ENCODE measurements at regions not wholly inside any gene's neighbourhood (a gene's known extent, or its start where the extent isn't known, plus 50 kb on each side); places are given as distances from the start of the nearest gene placed in this dataset.

DNA sequence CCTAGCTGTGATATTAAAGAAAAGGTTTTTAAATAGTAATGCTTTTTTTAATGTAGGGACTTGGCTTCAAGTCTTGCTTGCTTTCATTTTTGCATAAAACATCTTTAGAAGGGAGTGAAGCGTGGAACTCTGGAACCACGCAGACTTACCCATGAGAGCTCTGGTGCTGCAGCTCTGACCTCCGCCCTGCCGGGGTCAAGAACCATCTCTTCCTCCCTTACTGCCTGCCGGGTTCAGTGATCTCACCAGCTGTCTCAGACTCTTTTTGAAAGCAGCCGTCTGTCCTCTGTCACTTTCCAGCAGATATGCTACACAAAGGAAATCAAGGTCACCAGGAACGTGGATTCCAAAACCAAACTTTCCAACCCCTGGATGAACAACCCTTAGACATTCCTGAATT lies 353.8 kb downstream of the GPR37 start:
- H3K27me3 ChIP-seq: no peaks in the 10 kb centered on the region
- 61% methylated on average over 7 of the region's 7 CpGs for WGBS
- H3K9me3 ChIP-seq: no peaks in the 10 kb centered on the region
- H3K36me3 ChIP-seq: no peaks in the 10 kb centered on the region
- H3K4me1 ChIP-seq: no peaks in the 10 kb centered on the region
- no peak overlapping the region for H3K4me3 ChIP-seq
- no peak for DNase-seq (ENCODE audit: low spot score in 2 of 2)
- TF ChIP-seq POLR2AphosphoS5 (IDR thresholded peaks at IDR 0.05) (no peak), EP300 (IDR thresholded peaks at IDR 0.05) (no peak), POLR2A (IDR thresholded peaks at IDR 0.05) (no peak)
- TF ChIP-seq, protein P1, sequence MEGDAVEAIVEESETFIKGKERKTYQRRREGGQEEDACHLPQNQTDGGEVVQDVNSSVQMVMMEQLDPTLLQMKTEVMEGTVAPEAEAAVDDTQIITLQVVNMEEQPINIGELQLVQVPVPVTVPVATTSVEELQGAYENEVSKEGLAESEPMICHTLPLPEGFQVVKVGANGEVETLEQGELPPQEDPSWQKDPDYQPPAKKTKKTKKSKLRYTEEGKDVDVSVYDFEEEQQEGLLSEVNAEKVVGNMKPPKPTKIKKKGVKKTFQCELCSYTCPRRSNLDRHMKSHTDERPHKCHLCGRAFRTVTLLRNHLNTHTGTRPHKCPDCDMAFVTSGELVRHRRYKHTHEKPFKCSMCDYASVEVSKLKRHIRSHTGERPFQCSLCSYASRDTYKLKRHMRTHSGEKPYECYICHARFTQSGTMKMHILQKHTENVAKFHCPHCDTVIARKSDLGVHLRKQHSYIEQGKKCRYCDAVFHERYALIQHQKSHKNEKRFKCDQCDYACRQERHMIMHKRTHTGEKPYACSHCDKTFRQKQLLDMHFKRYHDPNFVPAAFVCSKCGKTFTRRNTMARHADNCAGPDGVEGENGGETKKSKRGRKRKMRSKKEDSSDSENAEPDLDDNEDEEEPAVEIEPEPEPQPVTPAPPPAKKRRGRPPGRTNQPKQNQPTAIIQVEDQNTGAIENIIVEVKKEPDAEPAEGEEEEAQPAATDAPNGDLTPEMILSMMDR (IDR thresholded peaks at IDR 0.05): no peak
- H3K27ac ChIP-seq: no peak overlapping the region

DNA sequence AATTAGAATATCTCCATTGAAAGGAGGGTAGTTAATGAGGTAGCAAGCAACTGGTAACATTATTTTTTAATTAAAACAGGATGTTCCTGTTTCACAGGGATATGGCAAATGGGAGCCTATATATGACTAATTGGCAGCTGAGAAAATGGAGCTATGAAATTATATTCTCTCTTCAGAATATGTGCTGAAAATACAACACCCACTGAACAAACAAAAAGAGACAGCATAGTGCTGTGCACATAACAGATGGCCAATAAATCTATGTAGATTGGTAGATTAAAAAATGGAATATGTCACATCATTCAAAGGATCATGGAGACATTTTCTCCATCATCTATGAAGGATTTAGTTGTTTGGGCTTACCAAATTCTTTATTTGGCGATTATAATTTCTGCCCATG lies 362.0 kb downstream of the GPR37 start:
- Histone ChIP-seq H3K27me3 (no peaks in the 10 kb centered on the region), H3K9me3 (no peaks in the 10 kb centered on the region), H3K36me3 (no peaks in the 10 kb centered on the region), H3K4me1 (no peaks in the 10 kb centered on the region), H3K27ac (no peak overlapping the region), H3K4me3 (no peak overlapping the region)
- WGBS: 81% methylated on average over 1 of the region's 1 CpG
- DNase-seq (ENCODE audit: low spot score in 2 of 2): no peak
- TF ChIP-seq POLR2A (IDR thresholded peaks at IDR 0.05) (no peak), EP300 (IDR thresholded peaks at IDR 0.05) (no peak), POLR2AphosphoS5 (IDR thresholded peaks at IDR 0.05) (no peak)
- TF ChIP-seq, protein P1 (IDR thresholded peaks at IDR 0.05): no peak

DNA sequence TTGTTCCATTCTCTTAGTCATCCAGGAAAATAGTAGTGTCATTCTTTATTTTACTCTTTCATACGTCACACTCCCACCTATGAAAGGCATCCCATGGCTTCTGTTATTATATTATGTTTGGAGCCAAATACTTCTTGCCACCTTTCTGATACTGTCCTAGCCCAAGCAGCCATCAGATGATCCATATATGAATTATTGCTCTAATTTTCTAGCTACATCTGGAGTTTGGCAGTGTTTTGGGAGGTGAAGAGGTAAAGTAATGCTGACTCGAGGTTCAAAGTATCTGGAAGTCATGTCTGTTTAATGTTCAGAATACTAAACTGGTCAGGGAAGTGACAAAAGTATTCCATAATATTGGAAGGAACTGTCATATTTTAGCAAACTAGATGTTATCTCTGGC lies 362.5 kb downstream of the GPR37 start:
- Histone ChIP-seq H3K4me1 (no peaks in the 10 kb centered on the region), H3K9me3 (no peaks in the 10 kb centered on the region), H3K36me3 (no peaks in the 10 kb centered on the region), H3K27me3 (no peaks in the 10 kb centered on the region), H3K27ac (no peak overlapping the region), H3K4me3 (no peak overlapping the region)
- TF ChIP-seq, protein P1 (IDR thresholded peaks at IDR 0.05): no peak
- TF ChIP-seq POLR2A (IDR thresholded peaks at IDR 0.05): no peak
- no peak for TF ChIP-seq POLR2AphosphoS5 (IDR thresholded peaks at IDR 0.05)
- no peak for TF ChIP-seq EP300 (IDR thresholded peaks at IDR 0.05)
- 50% methylated on average over 2 of the region's 2 CpGs for WGBS
- DNase-seq (ENCODE audit: low spot score in 2 of 2): no peak

DNA sequence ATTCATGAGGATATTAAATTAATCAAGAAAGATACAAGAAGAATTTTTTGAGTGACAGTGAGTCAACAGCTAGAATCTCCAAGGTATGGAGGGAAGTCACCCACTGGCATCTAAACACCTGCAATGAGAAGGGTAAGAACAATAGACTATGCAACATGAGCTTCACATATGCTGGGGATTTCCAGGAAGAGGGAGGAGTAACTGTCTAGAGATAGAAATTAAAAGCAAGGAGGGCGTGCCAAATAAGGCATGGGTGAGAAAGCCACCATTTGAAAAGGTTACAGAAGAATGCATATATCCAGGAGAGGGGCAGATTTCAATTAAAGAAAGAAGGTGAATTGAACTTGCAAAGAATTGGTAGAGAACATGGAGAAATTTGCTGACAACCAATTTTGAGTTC lies 365.7 kb downstream of the GPR37 start:
- 61% methylated on average over 1 of the region's 1 CpG for WGBS
- no peaks in the 10 kb centered on the region for H3K4me1 ChIP-seq
- H3K9me3 ChIP-seq: no peaks in the 10 kb centered on the region
- no peak overlapping the region for H3K27ac ChIP-seq
- H3K4me3 ChIP-seq: no peak overlapping the region
- DNase-seq (ENCODE audit: low spot score in 2 of 2): no peak
- no peaks in the 10 kb centered on the region for H3K36me3 ChIP-seq
- TF ChIP-seq POLR2A (IDR thresholded peaks at IDR 0.05) (no peak), POLR2AphosphoS5 (IDR thresholded peaks at IDR 0.05) (no peak), EP300 (IDR thresholded peaks at IDR 0.05) (no peak)
- TF ChIP-seq, protein P1 (IDR thresholded peaks at IDR 0.05): no peak
- H3K27me3 ChIP-seq: no peaks in the 10 kb centered on the region

DNA sequence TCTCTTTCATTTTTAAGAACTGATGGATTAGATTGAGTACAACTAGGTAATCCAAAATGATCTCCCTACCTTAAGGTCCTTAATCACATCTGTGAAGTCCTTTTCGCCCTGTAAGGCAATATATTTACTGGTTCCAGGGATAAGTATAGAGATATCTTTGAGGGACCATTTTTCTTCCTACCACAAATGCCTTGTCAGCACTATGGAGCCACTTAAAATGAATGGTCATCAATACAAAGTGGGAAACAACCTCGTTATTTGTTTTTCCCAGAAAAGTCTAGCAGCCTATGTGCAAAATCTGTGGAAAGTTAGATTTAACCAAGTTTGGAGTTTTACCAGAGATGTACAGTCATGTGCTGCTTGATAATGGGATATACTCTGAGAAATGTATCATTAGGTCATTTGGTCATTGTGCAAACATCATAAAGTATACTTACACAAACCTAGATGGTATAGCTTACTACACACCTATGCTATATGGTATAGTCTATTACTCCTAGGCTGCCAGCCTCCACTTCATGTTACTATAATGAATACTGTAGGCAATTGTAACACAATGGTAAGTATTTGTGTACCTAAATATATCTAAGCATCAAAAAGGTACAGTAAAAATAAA lies 366.2 kb upstream of the TMEM229A start:
- H3K4me1 ChIP-seq: no peaks in the 10 kb centered on the region
- TF ChIP-seq POLR2A (IDR thresholded peaks at IDR 0.05) (no peak), POLR2AphosphoS5 (IDR thresholded peaks at IDR 0.05) (no peak)
- H3K27me3 ChIP-seq: no peaks in the 10 kb centered on the region
- no peak overlapping the region for H3K4me3 ChIP-seq
- no peak for DNase-seq (ENCODE audit: low spot score in 2 of 2)
- no peak overlapping the region for H3K27ac ChIP-seq
- 84% methylated on average over 2 of the region's 2 CpGs for WGBS
- H3K36me3 ChIP-seq: no peaks in the 10 kb centered on the region
- H3K9me3 ChIP-seq: no peaks in the 10 kb centered on the region

DNA sequence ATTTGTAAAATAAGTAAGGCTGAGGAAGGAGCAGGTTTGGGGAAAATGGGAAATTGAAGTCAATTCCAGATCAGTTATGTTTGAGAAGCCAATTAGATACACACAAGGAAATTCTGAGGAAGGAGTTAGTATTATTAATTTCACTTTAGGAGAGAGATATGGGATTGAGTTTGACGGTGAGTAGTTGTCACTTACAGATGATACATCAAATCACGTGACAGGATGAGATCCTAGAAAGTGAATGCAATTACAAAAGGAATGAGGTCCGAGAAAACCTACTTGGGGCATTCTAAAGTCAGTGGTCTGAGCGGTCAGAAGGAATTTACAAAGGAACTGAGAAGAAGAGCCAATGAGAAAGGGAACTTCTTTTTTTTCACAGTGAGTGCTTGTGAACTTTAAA lies 364.3 kb upstream of the TMEM229A start:
- H3K27ac ChIP-seq: no peak overlapping the region
- no peak overlapping the region for H3K4me3 ChIP-seq
- 79% methylated on average over 4 of the region's 4 CpGs for WGBS
- TF ChIP-seq, protein P1 (IDR thresholded peaks at IDR 0.05): no peak
- TF ChIP-seq POLR2AphosphoS5 (IDR thresholded peaks at IDR 0.05) (no peak), EP300 (IDR thresholded peaks at IDR 0.05) (no peak), POLR2A (IDR thresholded peaks at IDR 0.05) (no peak)
- no peak for DNase-seq (ENCODE audit: low spot score in 2 of 2)
- no peaks in the 10 kb centered on the region for H3K36me3 ChIP-seq
- H3K4me1 ChIP-seq: no peaks in the 10 kb centered on the region
- H3K27me3 ChIP-seq: no peaks in the 10 kb centered on the region
- no peaks in the 10 kb centered on the region for H3K9me3 ChIP-seq

Data from suprapubic skin (tissue), 4 donors.